ENCODE measurements at regions not wholly inside any gene's neighbourhood (a gene's known extent, or its start where the extent isn't known, plus 50 kb on each side); places are given as distances from the start of the nearest gene placed in this dataset.

DNA sequence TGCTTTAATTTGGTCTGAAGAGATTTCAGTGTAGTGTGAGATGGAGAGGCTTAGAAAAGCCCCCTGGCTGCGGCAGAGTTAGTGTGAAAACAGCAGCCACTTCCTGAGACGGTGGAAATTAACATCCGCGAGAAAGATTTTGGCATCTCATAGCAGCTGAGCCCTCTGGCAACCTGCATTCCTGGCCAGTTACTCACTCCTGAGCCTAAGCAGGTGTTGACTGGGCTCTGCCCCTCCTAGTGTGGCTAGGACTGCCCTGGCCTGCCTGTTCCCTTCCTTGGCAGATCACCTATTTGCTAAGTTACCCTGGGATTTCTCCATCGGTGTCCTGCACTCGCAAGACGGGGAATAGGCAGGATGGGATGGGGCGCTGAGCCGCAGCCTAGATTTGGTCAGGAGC, 57.6 kb upstream of the LMTK2 start:
- Mint-ChIP-seq H3K9me3 (no peaks in the 10 kb centered on the region), H3K4me1 (peaks cover 9% of the 10 kb centered on the region), H3K27me3 (ENCODE audit: low read depth) (peaks cover 3% of the 10 kb centered on the region; the same call in 1 of the 2 replicates), H3K36me3 (no peaks in the 10 kb centered on the region), H3K27ac (peak overlapping the region; percentile 79; the same call in 1 of the 2 replicates), H3K4me3 (no peak overlapping the region)
- DNase-seq (ENCODE audit: low spot score) (peak; percentile 23), ATAC-seq (peak; percentile 69)
- CTCF ChIA-PET, result no interaction called here
- 0 out of 2 replicates have a peak, but pooled peaks have one; percentile 11 for TF ChIP-seq ZNF121 (CRISPR knock-in tag; IDR thresholded peaks at IDR 0.05)
- TF ChIP-seq, protein P1, sequence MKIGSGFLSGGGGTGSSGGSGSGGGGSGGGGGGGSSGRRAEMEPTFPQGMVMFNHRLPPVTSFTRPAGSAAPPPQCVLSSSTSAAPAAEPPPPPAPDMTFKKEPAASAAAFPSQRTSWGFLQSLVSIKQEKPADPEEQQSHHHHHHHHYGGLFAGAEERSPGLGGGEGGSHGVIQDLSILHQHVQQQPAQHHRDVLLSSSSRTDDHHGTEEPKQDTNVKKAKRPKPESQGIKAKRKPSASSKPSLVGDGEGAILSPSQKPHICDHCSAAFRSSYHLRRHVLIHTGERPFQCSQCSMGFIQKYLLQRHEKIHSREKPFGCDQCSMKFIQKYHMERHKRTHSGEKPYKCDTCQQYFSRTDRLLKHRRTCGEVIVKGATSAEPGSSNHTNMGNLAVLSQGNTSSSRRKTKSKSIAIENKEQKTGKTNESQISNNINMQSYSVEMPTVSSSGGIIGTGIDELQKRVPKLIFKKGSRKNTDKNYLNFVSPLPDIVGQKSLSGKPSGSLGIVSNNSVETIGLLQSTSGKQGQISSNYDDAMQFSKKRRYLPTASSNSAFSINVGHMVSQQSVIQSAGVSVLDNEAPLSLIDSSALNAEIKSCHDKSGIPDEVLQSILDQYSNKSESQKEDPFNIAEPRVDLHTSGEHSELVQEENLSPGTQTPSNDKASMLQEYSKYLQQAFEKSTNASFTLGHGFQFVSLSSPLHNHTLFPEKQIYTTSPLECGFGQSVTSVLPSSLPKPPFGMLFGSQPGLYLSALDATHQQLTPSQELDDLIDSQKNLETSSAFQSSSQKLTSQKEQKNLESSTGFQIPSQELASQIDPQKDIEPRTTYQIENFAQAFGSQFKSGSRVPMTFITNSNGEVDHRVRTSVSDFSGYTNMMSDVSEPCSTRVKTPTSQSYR (CRISPR knock-in tag; IDR thresholded peaks at IDR 0.05), result no peak
- TF ChIP-seq, protein P2, sequence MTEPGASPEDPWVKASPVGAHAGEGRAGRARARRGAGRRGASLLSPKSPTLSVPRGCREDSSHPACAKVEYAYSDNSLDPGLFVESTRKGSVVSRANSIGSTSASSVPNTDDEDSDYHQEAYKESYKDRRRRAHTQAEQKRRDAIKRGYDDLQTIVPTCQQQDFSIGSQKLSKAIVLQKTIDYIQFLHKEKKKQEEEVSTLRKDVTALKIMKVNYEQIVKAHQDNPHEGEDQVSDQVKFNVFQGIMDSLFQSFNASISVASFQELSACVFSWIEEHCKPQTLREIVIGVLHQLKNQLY (CRISPR knock-in tag; IDR thresholded peaks at IDR 0.05), result no peak
- POLR2A ChIA-PET, result no interaction called here

DNA sequence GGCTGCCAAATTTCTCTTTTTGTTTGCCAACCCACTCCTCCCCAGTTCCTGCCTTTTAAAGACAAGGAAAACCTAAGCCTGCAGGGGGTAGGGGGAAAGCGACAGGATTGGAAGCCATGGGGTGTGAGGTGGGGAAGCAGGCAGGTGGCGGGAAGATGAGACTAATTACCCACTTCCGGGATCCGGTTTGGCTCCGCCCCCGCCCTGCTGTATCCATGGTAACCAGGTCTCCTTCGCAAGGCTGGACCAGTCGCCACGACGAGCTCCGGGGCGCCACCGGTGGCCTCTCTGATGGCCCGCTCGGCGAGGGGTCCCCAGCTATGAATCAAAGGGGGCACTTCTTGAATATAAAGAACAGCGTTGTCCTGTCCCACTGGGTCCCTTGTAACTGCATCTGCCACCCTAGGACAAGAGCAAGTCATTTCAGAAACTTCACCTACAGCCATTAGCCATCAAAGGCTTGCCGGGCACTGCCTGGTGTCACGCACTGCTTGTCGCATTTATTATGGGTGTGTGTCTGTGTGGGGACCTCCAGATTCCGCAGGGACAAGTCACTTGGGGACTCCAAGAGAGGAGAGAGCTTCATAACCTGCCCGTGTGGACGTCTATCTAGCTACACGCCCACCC, 55.4 kb upstream of the LMTK2 start:
- Mint-ChIP-seq H3K27ac (no peak overlapping the region), H3K9me3 (no peaks in the 10 kb centered on the region), H3K4me1 (peaks cover 9% of the 10 kb centered on the region), H3K4me3 (peak overlapping the region; percentile 24), H3K27me3 (ENCODE audit: low read depth) (peaks cover 3% of the 10 kb centered on the region; the same call in 1 of the 2 replicates), H3K36me3 (no peaks in the 10 kb centered on the region)
- POLR2A ChIA-PET, result interaction anchor here (0.6 kb wide), 1 partner anchor 24 kb away, joined by 4 read pairs; no protein-coding TSS in a partner anchor
- CTCF ChIA-PET, result interaction anchor here (1.0 to 1.7 kb wide), 6 partner anchors 30 to 178 kb away, joined by 4 to 10 read pairs (median 6); no protein-coding TSS in a partner anchor
- ATAC-seq (peak; percentile 95), DNase-seq (ENCODE audit: low spot score) (peak; percentile 93)
- TF ChIP-seq, protein P3, sequence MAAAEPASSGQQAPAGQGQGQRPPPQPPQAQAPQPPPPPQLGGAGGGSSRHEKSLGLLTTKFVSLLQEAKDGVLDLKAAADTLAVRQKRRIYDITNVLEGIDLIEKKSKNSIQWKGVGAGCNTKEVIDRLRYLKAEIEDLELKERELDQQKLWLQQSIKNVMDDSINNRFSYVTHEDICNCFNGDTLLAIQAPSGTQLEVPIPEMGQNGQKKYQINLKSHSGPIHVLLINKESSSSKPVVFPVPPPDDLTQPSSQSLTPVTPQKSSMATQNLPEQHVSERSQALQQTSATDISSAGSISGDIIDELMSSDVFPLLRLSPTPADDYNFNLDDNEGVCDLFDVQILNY (CRISPR knock-in tag; IDR thresholded peaks at IDR 0.05), result peak; percentile 51; the same call in 1 of the 2 replicates
- TF ChIP-seq ZBTB21 (CRISPR knock-in tag; IDR thresholded peaks at IDR 0.05; ENCODE audit: borderline replicate concordance) (no peak), ELF4 (CRISPR knock-in tag; IDR thresholded peaks at IDR 0.05; ENCODE audit: low read depth) (no peak), CREB1 (CRISPR knock-in tag; IDR thresholded peaks at IDR 0.05) (no peak), ZNF423 (CRISPR knock-in tag; IDR thresholded peaks at IDR 0.05) (peak; percentile 45; the same call in 1 of the 2 replicates), PRRX2 (CRISPR knock-in tag; IDR thresholded peaks at IDR 0.05) (no peak), TEAD1 (CRISPR knock-in tag; IDR thresholded peaks at IDR 0.05) (no peak), FOXK1 (CRISPR knock-in tag; IDR thresholded peaks at IDR 0.05) (no peak), ZNF263 (CRISPR knock-in tag; IDR thresholded peaks at IDR 0.05; ENCODE audit: low read depth) (no peak), TP53 (CRISPR knock-in tag; IDR thresholded peaks at IDR 0.05) (no peak), SP1 (CRISPR knock-in tag; conservative IDR thresholded peaks at IDR 0.05) (peak; percentile 44; the same call in 1 of the 2 replicates), ETV6 (CRISPR knock-in tag; IDR thresholded peaks at IDR 0.05) (peak; percentile 90), ZNF232 (CRISPR knock-in tag; IDR thresholded peaks at IDR 0.05) (no peak), MYBL2 (CRISPR knock-in tag; IDR thresholded peaks at IDR 0.05) (no peak), RELA (CRISPR knock-in tag; IDR thresholded peaks at IDR 0.05; ENCODE audit: borderline replicate concordance) (no peak), NR3C1 (CRISPR knock-in tag; conservative IDR thresholded peaks at IDR 0.05; ENCODE audit: low read depth) (no peak), ZNF396 (CRISPR knock-in tag; IDR thresholded peaks at IDR 0.05; ENCODE audit: borderline replicate concordance) (no peak), EMX1 (CRISPR knock-in tag; IDR thresholded peaks at IDR 0.05) (no peak)
- TF ChIP-seq, protein P4, sequence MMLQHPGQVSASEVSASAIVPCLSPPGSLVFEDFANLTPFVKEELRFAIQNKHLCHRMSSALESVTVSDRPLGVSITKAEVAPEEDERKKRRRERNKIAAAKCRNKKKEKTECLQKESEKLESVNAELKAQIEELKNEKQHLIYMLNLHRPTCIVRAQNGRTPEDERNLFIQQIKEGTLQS (CRISPR knock-in tag; conservative IDR thresholded peaks at IDR 0.05), result no peak
- TF ChIP-seq, protein P5, sequence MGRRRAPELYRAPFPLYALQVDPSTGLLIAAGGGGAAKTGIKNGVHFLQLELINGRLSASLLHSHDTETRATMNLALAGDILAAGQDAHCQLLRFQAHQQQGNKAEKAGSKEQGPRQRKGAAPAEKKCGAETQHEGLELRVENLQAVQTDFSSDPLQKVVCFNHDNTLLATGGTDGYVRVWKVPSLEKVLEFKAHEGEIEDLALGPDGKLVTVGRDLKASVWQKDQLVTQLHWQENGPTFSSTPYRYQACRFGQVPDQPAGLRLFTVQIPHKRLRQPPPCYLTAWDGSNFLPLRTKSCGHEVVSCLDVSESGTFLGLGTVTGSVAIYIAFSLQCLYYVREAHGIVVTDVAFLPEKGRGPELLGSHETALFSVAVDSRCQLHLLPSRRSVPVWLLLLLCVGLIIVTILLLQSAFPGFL (CRISPR knock-in tag; IDR thresholded peaks at IDR 0.05; ENCODE audit: borderline replicate concordance), result no peak
- TF ChIP-seq, protein P2 (CRISPR knock-in tag; IDR thresholded peaks at IDR 0.05), result no peak
- TF ChIP-seq, protein P6, sequence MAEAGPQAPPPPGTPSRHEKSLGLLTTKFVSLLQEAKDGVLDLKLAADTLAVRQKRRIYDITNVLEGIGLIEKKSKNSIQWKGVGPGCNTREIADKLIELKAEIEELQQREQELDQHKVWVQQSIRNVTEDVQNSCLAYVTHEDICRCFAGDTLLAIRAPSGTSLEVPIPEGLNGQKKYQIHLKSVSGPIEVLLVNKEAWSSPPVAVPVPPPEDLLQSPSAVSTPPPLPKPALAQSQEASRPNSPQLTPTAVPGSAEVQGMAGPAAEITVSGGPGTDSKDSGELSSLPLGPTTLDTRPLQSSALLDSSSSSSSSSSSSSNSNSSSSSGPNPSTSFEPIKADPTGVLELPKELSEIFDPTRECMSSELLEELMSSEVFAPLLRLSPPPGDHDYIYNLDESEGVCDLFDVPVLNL (CRISPR knock-in tag; IDR thresholded peaks at IDR 0.05; ENCODE audit: borderline replicate concordance, low read depth), result no peak
- TF ChIP-seq, protein P7, sequence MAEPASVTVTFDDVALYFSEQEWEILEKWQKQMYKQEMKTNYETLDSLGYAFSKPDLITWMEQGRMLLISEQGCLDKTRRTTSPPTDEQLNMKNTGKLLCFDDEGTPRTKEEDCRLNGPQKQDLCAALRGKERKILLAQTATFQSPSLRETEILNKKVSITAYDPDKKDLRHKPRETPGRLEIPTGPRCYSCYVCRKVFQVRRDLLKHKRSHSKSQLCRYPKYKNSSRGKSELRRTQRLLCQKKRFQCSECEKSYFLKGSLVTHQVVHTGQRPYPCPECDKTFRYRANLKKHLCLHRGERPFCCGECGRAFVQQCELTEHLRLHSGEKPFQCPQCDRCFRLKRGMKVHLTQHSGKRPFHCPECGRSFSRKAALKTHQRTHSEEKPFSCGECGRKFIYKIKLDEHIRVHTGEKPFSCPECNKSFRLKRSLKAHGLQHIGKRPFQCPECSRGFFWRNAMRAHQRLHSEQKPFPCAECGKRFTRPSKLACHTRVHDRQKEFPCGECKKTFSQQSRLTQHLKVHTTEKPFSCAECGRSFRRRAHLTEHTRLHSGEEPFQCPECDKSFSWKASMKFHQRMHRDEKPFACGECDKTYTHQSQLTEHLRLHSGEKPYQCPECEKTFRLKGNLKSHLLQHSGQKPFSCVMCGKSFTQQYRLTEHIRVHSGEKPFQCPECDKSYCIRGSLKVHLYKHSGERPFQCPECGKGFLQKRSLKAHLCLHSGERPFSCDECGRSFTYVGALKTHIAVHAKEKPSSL (CRISPR knock-in tag; conservative IDR thresholded peaks at IDR 0.05), result no peak

Data from WTC11 (cell line).